GM12878 (cell line): ENCODE measurements at regions not wholly inside any gene's neighbourhood (a gene's known extent, or its start where the extent isn't known, plus 50 kb on each side); places are given as distances from the start of the nearest gene placed in this dataset.

Experiments used
- ATAC-seq: fragments of 200-7000 bp; cut with Tn5 transposase; 3 replicates; pipeline ENCODE4 v1.9.1; 2020; ENCODE audit warnings: mild to moderate bottlenecking, moderate library complexity
- BruUV-seq: library from RNA; stranded (reverse); fragments of 400-500 nt; replicated peaks from 2 replicates; lab custom pipeline; 2021; lab: Mats Ljungman, UMichigan
- CTCF ChIA-PET: fragments of 300-600 bp; sonication (Branson Sonifier 250); formaldehyde crosslinking; extraction: SDS; loops from one replicate; lab custom pipeline; 2021; ENCODE audit warnings: inconsistent platforms; lab: Yijun Ruan, JAX
- POLR2A ChIA-PET: fragments of 350-600 bp; formaldehyde crosslinking; extraction: SDS; loops from one replicate; lab custom pipeline; 2021; ENCODE audit warnings: inconsistent platforms; lab: Charles Lee
- RAD21 ChIA-PET: fragments of 300-600 bp; sonication (Branson Sonifier 250); formaldehyde crosslinking; loops from one replicate; lab custom pipeline; 2023; ENCODE audit warnings: antibody characterized with exemption; ENCODE audit not compliant: unreplicated experiment; lab: Charles Lee
- SMC1A ChIA-PET: fragments of 300-600 bp; sonication (Branson Sonifier 250); formaldehyde crosslinking; loops from one replicate; lab custom pipeline; 2023; ENCODE audit not compliant: unreplicated experiment, uncharacterized antibody; lab: Charles Lee
- DNase-seq: peaks from one replicate; pipeline ENCODE4 v3.0.0-alpha.2; 2011; ENCODE audit warnings: low read depth, low spot score
- FAIRE-seq: peaks from 3 replicates; lab custom pipeline; 2011; peaks lifted over from hg19 to GRCh38; lab: Jason Lieb, UNC
- H2AFZ ChIP-seq: 2 replicates; pipeline ENCODE4 v1.6.0; 2011; ENCODE audit warnings: low read depth, low read length, control low read depth; ENCODE audit not compliant: control insufficient read depth
- H3K27ac ChIP-seq: 2 replicates; pipeline ENCODE4 v1.5.1; 2011; ENCODE audit warnings: control low read depth; ENCODE audit not compliant: control insufficient read depth, insufficient read depth
- H3K27me3 ChIP-seq, 2 experiments: replicated peaks in 1 of 2; 2 replicates each; pipeline versions ENCODE4 v1.6.0 to v1.6.1; 2011; ENCODE audit warnings: low read length in 1 of 2; ENCODE audit not compliant: control insufficient read depth in 2 of 2, insufficient read depth in 2 of 2
- H3K36me3 ChIP-seq, 2 experiments: 2 replicates each; pipeline ENCODE4 v1.5.1; 2011; ENCODE audit warnings: low read length in 1 of 2; ENCODE audit not compliant: control insufficient read depth in 2 of 2, insufficient read depth in 2 of 2
- H3K4me1 ChIP-seq: 2 replicates; pipeline ENCODE4 v1.6.1; 2011; ENCODE audit warnings: mild to moderate bottlenecking, low read length, moderate library complexity, mixed read lengths; ENCODE audit not compliant: control insufficient read depth, insufficient read depth
- H3K4me2 ChIP-seq: 2 replicates; pipeline ENCODE4 v1.6.0; 2011; ENCODE audit warnings: control low read depth; ENCODE audit not compliant: control insufficient read depth, insufficient read depth
- H3K4me3 ChIP-seq: fragments of 200-600 bp; sonication (generic); 2 replicates; pipeline ENCODE4 v1.5.1; 2016
- H3K79me2 ChIP-seq: 2 replicates; pipeline ENCODE4 v1.6.0; 2011; ENCODE audit warnings: low read length; ENCODE audit not compliant: control insufficient read depth, insufficient read depth
- H3K9ac ChIP-seq: 2 replicates; pipeline ENCODE4 v1.8.0; 2011; ENCODE audit warnings: low read length, control low read depth, mixed read lengths; ENCODE audit not compliant: control insufficient read depth, insufficient read depth
- H3K9me3 ChIP-seq: replicated peaks from 3 replicates; pipeline ENCODE4 v1.5.1; 2011; ENCODE audit warnings: mild to moderate bottlenecking, low read length; ENCODE audit not compliant: control insufficient read depth, insufficient read depth
- H4K20me1 ChIP-seq: 2 replicates; pipeline ENCODE4 v1.6.0; 2011; ENCODE audit not compliant: control insufficient read depth, insufficient read depth
- ATF3 ChIP-seq: IDR thresholded peaks from 2 replicates; pipeline ENCODE4 v1.6.1; 2011; ENCODE audit warnings: low read depth, mild to moderate bottlenecking, low read length, moderate library complexity, borderline replicate concordance; ENCODE audit errors: extremely low read depth
- GATAD2B ChIP-seq: fragments of 450-650 bp; conservative IDR thresholded peaks from 2 replicates; pipeline ENCODE4 v1.6.1; 2017; ENCODE audit warnings: low read depth, mild to moderate bottlenecking, moderate library complexity
- MTA3 ChIP-seq: IDR thresholded peaks from 2 replicates; pipeline ENCODE4 v1.6.1; 2012; ENCODE audit warnings: low read length, inconsistent platforms, borderline replicate concordance
- PBX3 ChIP-seq: IDR thresholded peaks from 2 replicates; pipeline ENCODE4 v1.6.1; 2011; ENCODE audit warnings: mild to moderate bottlenecking, low read depth, low read length, moderate library complexity; ENCODE audit not compliant: insufficient replicate concordance
- RCOR1 ChIP-seq: conservative IDR thresholded peaks from 2 replicates; pipeline ENCODE4 v1.6.1; 2012; ENCODE audit warnings: low read depth, low read length, improper control_type of control experiment
- RFX5 ChIP-seq: IDR thresholded peaks from 2 replicates; pipeline ENCODE4 v1.6.1; 2011; ENCODE audit warnings: low read depth, low read length, improper control_type of control experiment
- TCF7 ChIP-seq: IDR thresholded peaks from 2 replicates; pipeline ENCODE4 v1.6.1; 2014; ENCODE audit warnings: antibody characterized with exemption, borderline replicate concordance
- WGBS: methylation state at CpG from one replicate; pipeline ENCODE4 v1.1.6; 2016; ENCODE audit warnings: low lambda C conversion rate; ENCODE audit not compliant: insufficient replicate concordance, insufficient coverage; ENCODE audit errors: missing lambda C conversion rate; 5-methylcytosine and 5-hydroxymethylcytosine counted together
- in situ Hi-C: fragments of 300-500 bp; cut with MboI; formaldehyde crosslinking; loops from 9 replicates; pipeline ENCODE4 v1.14.3; 2018; ENCODE audit warnings: mixed read lengths
- intact Hi-C: fragments of 100-400 bp; cut with micrococcal nuclease; formaldehyde crosslinking; loops from one replicate; pipeline ENCODE4 v1.14.2; 2022; ENCODE audit not compliant: unreplicated experiment
- TF ChIP-seq, protein P1 (sequence below): fragments of 450-650 bp; IDR thresholded peaks from 2 replicates; pipeline ENCODE4 v1.6.1; 2017; ENCODE audit warnings: mild to moderate bottlenecking, moderate library complexity
- TF ChIP-seq, protein P2 (sequence below): fragments of 450-650 bp; IDR thresholded peaks from 2 replicates; pipeline ENCODE4 v1.6.1; 2016; ENCODE audit warnings: mild to moderate bottlenecking
- TF ChIP-seq, protein P3 (sequence below): IDR thresholded peaks from 2 replicates; pipeline ENCODE4 v1.6.1; 2012; ENCODE audit warnings: mild to moderate bottlenecking, low read depth, low read length

DNA sequence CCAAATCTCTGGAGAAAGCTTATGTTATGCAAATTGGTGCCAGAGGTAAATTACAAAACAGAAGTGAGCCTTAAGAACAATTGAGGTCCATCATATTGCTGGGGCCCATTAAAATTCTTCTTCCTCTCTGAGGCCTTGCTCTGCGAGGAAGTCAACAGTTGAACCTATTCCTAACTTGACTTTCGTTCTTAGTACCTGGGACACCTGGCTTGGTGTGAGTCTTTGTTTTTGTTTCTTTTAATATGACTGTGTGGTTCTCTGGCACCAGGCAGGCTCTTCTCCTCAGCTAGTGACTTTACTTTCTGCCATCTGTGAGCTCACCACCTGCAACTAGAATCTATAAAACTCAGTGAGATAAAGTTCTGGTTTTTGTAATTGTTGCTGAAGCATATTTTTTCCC, 120.4 kb downstream of the CBLN1 start (continued):
- TF ChIP-seq TCF7: no peak
- TF ChIP-seq, protein P1, sequence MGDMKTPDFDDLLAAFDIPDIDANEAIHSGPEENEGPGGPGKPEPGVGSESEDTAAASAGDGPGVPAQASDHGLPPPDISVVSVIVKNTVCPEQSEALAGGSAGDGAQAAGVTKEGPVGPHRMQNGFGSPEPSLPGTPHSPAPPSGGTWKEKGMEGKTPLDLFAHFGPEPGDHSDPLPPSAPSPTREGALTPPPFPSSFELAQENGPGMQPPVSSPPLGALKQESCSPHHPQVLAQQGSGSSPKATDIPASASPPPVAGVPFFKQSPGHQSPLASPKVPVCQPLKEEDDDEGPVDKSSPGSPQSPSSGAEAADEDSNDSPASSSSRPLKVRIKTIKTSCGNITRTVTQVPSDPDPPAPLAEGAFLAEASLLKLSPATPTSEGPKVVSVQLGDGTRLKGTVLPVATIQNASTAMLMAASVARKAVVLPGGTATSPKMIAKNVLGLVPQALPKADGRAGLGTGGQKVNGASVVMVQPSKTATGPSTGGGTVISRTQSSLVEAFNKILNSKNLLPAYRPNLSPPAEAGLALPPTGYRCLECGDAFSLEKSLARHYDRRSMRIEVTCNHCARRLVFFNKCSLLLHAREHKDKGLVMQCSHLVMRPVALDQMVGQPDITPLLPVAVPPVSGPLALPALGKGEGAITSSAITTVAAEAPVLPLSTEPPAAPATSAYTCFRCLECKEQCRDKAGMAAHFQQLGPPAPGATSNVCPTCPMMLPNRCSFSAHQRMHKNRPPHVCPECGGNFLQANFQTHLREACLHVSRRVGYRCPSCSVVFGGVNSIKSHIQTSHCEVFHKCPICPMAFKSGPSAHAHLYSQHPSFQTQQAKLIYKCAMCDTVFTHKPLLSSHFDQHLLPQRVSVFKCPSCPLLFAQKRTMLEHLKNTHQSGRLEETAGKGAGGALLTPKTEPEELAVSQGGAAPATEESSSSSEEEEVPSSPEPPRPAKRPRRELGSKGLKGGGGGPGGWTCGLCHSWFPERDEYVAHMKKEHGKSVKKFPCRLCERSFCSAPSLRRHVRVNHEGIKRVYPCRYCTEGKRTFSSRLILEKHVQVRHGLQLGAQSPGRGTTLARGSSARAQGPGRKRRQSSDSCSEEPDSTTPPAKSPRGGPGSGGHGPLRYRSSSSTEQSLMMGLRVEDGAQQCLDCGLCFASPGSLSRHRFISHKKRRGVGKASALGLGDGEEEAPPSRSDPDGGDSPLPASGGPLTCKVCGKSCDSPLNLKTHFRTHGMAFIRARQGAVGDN: no peak
- TF ChIP-seq ATF3: no peak
- no peak for TF ChIP-seq RFX5

DNA sequence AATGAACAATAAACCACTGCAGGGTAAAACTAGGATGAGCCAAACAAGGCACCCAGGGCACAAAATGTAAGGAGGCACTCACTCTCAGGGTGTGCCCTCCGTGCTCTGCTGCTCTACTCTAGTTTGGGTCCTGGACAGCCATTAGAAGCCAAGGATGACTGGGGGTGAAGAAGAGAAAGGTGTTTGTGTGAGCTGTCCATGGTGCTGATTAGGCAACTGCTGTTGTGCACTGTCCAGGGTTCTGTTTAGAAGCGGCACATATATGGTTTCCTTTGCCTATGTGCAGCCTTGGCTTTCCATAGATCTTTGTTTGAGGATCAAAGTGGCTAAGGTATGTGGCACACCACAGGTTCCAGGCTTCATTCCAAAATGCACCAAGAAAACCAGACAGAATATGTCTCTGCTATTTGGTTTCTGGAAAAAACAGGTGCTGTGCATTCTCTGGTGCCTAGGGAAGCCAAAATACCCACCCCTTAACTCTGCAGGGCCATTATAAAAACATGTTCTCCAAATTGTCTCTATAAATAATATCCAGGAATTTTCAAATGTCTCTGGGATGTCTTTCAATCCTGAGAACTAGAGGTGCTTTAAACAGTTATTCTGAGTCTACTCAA, 123.5 kb downstream of the CBLN1 start:
- POLR2A ChIA-PET: no interaction called here
- RAD21 ChIA-PET: no interaction called here
- no peaks in the 10 kb centered on the region for H3K36me3 ChIP-seq
- H4K20me1 ChIP-seq: no peaks in the 10 kb centered on the region
- no peaks in the 10 kb centered on the region for H3K4me1 ChIP-seq
- no peak overlapping the region for H3K9ac ChIP-seq
- H3K79me2 ChIP-seq: no peaks in the 10 kb centered on the region
- no peak overlapping the region for H3K4me2 ChIP-seq
- DNase-seq (no peak), FAIRE-seq (no peak), ATAC-seq (peak; percentile 58)
- CTCF ChIA-PET: no interaction called here
- BruUV-seq: no TSS peak
- SMC1A ChIA-PET: no interaction called here
- H3K9me3 ChIP-seq: no peaks in the 10 kb centered on the region
- WGBS: 19% methylated on average over 2 of the region's 2 CpGs
- H3K27me3 ChIP-seq: no peaks in the 10 kb centered on the region
- H2AFZ ChIP-seq: no peak overlapping the region
- H3K4me3 ChIP-seq: no peak overlapping the region
- intact Hi-C loops (no loop called here), in situ Hi-C loops (no loop called here)
- no peak overlapping the region for H3K27ac ChIP-seq
- TF ChIP-seq RCOR1: peak; percentile 92; the same call in 1 of the 2 replicates
- no peak for TF ChIP-seq PBX3
- TF ChIP-seq, protein P2, sequence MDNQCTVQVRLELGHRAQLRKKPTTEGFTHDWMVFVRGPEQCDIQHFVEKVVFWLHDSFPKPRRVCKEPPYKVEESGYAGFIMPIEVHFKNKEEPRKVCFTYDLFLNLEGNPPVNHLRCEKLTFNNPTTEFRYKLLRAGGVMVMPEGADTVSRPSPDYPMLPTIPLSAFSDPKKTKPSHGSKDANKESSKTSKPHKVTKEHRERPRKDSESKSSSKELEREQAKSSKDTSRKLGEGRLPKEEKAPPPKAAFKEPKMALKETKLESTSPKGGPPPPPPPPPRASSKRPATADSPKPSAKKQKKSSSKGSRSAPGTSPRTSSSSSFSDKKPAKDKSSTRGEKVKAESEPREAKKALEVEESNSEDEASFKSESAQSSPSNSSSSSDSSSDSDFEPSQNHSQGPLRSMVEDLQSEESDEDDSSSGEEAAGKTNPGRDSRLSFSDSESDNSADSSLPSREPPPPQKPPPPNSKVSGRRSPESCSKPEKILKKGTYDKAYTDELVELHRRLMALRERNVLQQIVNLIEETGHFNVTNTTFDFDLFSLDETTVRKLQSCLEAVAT: no peak
- TF ChIP-seq GATAD2B: no peak
- TF ChIP-seq MTA3: no peak
- TF ChIP-seq, protein P3, sequence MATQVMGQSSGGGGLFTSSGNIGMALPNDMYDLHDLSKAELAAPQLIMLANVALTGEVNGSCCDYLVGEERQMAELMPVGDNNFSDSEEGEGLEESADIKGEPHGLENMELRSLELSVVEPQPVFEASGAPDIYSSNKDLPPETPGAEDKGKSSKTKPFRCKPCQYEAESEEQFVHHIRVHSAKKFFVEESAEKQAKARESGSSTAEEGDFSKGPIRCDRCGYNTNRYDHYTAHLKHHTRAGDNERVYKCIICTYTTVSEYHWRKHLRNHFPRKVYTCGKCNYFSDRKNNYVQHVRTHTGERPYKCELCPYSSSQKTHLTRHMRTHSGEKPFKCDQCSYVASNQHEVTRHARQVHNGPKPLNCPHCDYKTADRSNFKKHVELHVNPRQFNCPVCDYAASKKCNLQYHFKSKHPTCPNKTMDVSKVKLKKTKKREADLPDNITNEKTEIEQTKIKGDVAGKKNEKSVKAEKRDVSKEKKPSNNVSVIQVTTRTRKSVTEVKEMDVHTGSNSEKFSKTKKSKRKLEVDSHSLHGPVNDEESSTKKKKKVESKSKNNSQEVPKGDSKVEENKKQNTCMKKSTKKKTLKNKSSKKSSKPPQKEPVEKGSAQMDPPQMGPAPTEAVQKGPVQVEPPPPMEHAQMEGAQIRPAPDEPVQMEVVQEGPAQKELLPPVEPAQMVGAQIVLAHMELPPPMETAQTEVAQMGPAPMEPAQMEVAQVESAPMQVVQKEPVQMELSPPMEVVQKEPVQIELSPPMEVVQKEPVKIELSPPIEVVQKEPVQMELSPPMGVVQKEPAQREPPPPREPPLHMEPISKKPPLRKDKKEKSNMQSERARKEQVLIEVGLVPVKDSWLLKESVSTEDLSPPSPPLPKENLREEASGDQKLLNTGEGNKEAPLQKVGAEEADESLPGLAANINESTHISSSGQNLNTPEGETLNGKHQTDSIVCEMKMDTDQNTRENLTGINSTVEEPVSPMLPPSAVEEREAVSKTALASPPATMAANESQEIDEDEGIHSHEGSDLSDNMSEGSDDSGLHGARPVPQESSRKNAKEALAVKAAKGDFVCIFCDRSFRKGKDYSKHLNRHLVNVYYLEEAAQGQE: peak; percentile 99
